GM19099 (cell line): ENCODE measurements at regions not wholly inside any gene's neighbourhood (a gene's known extent, or its start where the extent isn't known, plus 50 kb on each side); places are given as distances from the start of the nearest gene placed in this dataset.

ENCODE experiments used
- POLR2A ChIP-seq: IDR thresholded peaks from 3 replicates; pipeline ENCODE4 v1.6.1; 2011; ENCODE audit warnings: low read depth; ENCODE audit not compliant: insufficient read length; ENCODE audit errors: extremely low read depth

DNA sequence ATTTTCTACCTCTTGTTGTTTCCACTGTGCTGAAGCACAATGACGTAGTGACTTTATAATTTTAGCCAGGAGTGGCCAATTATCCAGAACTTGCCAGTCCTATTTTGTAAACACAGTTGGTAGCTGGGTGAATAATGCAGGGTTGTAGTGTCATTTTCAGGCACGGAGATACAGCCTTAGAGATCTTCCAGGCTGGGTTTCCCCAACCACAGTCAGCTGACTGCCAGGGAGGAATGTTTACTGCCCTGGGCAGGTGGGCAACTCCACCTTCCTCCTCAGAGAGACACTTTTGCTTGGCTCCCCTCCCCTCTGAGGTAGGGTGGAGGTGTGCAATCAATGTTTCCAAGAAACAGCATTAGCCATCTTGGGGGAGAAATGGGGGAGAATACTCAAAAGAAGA lies 228.1 kb upstream of the NR4A3 start:
- no peak for TF ChIP-seq POLR2A

DNA sequence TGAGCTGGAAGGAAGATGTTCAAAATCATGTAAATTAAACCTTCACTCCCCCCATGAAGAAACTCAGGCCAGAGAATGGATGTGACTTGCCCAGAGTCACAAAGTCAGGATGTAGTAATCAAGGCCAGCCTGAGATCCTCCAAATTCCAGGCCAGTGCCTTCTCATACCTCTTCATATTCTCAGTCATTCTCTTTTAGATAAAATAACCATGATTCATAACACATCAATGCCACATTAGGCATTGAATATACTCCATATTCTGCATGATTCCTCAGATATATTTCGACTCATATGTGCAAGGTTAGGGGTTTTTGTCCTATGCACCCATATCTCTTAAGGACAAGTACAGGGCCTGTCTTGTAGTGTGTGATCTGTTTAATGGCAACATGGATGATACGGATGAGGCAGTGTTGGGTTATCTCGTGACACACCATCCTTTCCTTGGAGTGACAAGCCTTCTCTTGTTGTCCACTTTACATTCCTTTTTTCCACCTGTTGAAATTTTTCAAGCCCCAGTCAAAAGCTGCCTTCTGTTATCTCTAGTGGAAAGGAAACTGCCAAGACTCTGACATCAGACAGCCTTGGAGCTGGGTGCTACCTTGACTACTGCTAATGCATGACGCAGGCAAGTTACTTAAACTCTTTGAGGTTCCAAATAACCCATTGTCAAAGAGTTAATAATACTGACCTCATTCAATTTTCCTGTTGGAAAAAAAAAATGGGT lies 227.5 kb upstream of the NR4A3 start:
- no peak for TF ChIP-seq POLR2A

DNA sequence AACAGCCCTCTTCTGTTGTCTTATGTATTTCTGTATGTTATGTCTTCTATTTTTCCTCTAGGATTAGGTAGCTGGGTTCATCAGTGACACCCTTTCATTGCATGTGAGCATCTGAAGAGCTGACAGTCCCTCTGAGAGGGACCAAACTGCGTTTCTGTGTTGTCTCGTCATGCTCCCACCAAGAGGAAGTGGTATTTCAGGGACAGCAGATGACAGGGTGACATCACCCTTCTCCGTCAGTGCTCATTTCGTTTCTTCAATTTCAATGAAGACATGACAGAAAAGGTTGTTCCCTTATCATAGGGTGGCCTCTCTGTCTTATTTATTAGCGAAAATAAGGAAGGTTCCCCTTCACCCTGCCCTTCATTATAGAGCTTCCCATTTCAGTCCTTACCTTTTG lies 225.9 kb upstream of the NR4A3 start:
- TF ChIP-seq POLR2A = no peak

DNA sequence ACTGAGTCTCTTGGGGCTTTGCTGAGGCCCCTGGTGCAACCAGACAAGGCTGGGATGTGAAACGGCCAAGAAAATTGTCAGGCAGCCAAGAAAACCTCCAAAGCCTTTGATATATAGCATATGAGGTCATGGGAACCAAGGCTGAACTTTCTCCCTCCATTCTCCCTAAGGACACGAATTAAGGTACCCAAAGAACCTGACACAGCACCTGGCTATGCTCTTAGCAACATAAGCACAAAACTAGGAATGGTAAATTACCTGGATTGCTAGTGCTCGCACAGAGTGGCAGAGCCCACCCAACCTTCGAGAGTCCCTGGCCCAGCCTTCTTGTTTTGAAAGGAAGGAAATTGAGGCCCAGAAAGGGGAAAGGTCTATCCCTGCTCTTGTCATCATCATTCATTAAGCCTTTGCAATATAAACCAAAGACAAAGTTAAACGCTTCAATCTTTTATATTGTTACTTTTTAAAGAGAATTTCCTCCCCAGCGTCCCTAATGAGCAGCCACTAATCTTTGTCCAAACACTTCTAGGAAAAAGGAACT lies 220.0 kb upstream of the NR4A3 start:
- no peak for TF ChIP-seq POLR2A

DNA sequence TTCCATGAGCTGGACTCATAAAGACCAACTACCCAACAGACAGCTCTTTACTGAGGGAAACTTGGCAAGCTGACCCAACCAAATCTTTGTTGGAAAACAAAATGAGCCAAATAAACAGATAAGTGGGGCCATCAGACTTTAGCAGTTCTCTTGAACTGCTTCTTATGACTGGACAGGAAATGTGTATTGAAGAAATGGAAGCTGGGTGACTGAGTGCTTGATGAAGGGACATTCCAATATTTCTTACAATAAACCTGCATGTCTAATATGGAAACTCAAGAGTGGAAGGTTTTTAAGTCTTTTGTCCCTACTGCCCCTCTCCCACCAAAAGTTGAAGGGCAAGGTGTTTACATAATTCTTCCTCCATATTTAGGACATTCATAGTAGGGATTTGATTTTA lies 218.8 kb upstream of the NR4A3 start:
- no peak for TF ChIP-seq POLR2A

DNA sequence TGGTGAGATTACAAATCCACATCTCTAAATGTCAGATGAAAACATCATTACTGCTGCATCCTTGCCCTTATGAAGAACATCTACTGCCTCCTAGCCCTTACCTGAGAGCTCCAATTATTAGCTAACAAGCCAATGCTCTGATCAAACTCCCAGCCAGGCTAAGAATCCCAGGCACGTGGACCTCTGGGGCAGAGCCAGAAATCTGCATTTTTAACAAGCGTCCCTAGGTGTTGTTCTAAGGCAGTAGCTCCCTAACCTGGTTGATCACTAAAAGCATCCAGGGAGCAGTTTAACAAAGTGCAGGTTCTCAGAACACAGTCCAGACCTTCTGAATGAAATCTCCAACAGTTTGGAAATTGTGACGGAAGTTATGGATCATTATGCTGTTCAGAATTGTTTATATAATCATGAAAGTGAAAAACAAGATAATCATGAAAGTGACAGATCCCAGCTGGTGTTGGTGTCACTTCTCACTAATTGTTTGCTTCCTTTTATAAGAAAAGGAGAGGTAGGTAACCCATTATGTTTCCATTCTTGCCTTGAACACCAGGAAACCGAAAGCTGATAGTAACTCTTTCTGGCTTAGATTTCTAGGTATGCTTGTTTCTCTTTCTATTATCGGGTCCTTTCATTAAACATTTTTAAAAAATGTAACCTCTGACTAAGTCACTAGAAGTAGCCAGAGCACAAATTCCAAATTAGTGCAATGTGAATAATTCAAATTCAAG lies 216.5 kb upstream of the NR4A3 start:
- TF ChIP-seq POLR2A = no peak

DNA sequence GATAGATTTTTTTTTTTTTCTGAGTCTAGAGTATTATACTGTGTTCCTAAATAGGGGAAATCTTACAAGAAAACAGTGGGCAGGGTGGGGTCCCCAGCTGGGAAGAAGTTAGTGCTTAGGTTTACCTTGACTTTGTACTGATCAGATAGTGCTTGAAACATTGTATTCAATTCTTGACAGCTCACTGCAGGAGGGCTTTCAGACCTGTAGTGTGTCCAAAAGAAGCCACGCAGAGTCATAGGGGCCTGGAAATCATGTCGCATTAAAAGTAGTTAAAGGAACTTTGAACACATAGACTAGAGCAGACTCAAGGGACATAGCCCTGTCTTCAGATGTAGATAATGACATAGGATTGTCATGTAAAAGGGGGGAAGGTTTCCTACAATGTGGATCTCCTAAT lies 215.4 kb upstream of the NR4A3 start:
- TF ChIP-seq POLR2A = no peak

DNA sequence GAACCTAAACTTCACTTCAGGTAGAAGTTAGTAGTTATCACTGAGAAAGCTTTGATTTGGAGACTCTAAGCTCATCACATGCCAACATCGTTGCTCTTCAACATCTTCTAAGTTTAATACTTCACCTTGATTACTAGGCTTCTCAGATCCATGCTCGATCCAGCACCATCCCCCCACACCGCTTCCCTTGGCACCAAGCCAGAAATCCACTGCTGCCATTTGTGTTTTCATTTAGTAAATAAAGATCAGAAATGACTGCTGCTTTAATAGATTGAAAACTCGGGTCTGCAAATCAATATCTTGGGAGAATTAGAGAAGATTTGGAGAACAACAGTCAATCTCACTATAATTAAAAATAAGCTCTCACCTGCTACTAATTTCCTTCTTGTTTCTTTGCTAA lies 214.7 kb upstream of the NR4A3 start:
- TF ChIP-seq POLR2A = no peak

DNA sequence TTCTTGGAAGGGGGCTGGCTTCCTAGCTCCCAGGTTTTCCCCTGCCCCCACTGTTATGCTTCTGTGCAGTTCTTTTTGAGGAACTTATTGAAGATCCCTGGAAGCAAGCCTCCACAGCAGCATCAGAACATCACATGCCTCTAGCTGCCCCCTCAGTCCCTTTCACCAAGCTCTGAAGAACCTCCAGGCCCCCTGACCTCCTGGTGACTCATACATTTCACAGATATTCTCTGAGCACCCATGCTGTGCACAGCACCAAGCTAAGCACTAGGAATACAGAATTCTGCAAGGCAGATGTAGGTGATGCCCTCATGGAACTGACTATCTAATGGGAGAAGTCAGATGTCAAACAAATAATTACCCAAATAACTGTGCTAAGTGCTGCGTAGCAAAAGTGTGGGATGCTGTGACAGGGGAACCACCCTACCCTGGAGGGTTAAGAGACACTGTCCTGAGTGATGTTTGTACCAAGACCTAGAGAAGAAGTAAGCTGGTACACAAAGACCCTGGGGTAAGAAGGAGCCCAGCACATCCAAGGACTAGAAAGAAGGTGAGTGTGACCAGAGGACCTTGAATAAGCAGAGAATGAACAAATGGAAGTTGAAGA lies 213.7 kb upstream of the NR4A3 start:
- no peak for TF ChIP-seq POLR2A

DNA sequence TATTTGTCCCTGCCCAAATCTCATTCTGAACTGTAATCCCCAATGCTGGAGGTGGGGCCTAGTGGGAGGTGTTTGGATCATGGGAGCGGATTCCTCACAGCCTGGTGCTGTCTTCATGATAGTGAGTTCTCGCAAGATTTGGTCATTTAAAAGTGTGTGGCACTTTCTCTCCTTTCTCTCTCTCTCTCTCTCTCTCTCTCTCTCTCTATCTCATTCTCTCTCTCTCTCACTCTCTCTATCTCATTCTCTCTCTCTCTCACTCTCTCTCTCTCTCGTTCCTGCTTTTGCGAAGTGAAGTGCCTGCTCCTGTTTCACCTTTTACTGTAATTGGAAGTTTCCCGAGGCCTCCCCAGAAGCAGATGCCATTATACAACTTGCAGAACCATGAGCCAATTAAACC lies 207.3 kb upstream of the NR4A3 start:
- TF ChIP-seq POLR2A = no peak

DNA sequence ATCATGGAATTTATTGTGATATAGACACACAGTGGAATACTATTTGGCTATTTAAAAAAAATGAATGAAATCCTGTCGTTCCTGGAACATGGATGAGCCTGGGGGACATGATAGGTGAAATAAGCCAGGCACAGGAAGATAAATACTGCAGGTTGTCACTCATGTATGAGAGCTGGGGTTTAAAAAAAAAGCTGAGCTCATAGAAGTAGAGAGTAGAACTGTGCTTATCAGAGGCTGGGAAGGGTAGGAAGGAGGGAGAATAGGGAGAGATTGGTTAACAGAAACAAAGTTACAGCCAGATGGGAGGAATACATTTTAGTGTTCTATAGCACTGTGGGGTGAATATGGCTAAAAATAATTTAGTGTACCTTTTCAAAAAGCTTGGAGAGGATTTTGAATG lies 200.6 kb upstream of the NR4A3 start:
- no peak for TF ChIP-seq POLR2A

DNA sequence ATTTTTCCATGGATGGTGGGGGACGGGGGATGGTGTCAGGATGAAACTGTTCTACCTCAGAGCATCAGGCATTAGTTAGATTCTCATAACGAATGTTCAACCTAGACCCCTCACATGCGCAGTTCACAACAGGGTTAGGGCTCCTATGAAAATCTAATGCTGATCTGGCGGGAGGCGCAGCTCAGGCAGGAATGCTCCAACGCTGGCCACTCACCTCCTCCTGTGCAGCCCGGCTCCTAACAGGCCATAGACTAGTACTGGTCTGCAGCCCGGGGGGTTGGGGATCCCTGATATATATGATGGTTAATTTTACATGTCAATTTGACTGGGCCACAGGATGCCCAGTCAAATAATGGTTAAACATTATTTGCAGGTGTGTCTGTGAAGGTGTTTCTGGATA lies 199.0 kb upstream of the NR4A3 start:
- TF ChIP-seq POLR2A = no peak

DNA sequence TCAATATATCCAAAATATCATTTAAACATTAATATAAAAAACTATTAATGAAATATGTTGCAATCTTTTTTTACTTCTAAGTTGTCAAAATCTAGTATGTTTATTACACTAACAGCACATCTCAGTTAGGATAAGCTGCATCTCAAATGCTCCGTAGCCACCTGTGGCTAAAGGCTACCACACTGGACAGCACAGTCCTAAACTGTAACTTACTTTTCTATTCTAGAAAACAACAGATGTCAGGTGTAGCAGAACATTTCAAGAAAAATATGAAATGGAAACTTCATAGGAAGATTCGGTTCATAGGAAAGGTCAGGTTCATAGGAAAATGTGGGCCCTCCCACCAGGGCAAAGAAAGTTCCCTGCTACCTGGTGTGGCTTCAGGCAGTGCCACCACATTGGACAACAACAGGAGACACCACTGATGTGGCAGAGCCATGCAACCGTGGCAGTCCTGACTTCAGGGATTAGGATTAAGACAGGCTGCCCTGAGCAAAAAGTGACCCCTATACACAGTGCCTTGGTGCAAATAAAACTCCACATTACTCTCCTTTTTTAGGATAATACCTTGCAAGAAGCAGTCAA lies 197.8 kb upstream of the NR4A3 start:
- no peak for TF ChIP-seq POLR2A

DNA sequence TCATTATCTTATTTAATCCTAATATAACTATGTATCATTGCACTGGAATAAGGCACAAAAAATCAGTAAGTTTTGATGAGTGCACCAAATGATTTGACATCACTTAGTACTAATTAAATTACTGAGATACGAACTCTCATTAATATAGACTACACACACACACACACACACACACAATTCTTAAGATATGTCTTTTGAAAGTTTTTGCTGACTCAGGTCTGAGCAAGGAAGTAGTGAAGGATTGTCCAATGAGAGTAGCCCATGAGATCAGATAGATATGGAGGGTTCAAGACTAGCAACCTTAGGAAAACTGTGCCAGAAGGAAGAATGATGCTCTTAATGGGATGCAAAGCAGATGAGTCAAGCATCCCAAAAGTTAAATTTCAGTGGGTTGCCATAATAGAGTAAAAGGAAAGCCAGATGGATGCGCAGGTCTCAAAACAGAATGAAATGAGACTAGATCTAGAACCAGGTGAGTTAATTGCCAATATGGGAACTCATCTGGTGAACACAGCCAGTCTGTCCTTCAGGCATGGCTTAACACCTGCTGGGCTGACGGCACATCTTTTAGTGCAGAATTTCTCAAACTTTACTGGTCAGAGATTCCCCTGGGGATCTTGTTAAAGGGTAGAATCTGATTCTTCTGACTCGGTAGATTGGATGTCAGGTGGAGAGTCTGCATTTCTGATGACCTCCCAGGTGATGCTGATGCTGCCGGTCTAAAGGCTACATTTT lies 197.0 kb upstream of the NR4A3 start:
- no peak for TF ChIP-seq POLR2A

DNA sequence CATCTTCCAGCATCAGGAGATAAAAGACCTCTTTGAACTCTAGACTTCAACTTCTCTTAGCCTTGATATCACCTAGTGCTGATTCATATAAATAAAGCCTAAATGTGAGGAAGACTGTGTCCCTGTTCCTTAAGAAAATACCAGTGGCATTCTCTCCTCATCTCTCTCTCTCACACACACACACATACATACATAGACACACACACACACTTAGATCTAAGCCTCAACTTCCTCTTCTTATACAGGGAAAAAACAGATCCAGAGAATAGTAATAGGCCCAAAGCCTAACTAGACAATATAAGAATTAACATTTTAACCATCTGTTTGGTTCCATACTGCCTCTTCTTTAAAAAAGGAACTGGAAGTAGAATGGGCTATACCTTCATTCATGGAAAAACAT lies 195.3 kb upstream of the NR4A3 start:
- TF ChIP-seq POLR2A = no peak
